MCF 10A (cell line): ENCODE measurements at regions not wholly inside any gene's neighbourhood (a gene's known extent, or its start where the extent isn't known, plus 50 kb on each side); places are given as distances from the start of the nearest gene placed in this dataset.

ENCODE experiments used
- BruUV-seq: library from RNA; stranded (reverse); fragments of 400-500 nt; replicated peaks from 2 replicates; lab custom pipeline; 2021; lab: Mats Ljungman, UMichigan
- CTCF ChIA-PET: fragments of 300-600 bp; sonication (Branson Sonifier 250); formaldehyde crosslinking; extraction: SDS; loops from one replicate; lab custom pipeline; 2021; ENCODE audit warnings: antibody characterized with exemption, inconsistent platforms; lab: Yijun Ruan, JAX
- POLR2A ChIA-PET: fragments of 300-600, 350-650 bp; sonication (Branson Sonifier 250); formaldehyde crosslinking; extraction: SDS; loops from one replicate; lab custom pipeline; 2020; ENCODE audit warnings: antibody characterized with exemption, inconsistent platforms; lab: Yijun Ruan, JAX
- DNase-seq: peaks from one replicate; pipeline ENCODE4 v3.0.0-alpha.2; 2018; ENCODE audit not compliant: unreplicated experiment
- H3K27ac Mint-ChIP-seq: one replicate; pipeline ENCODE4 v1.8.0; 2022; ENCODE audit warnings: mild to moderate bottlenecking, low read depth, mixed read lengths; ENCODE audit not compliant: unreplicated experiment
- H3K27me3 Mint-ChIP-seq: one replicate; pipeline ENCODE4 v1.8.0; 2022; ENCODE audit warnings: mixed read lengths; ENCODE audit not compliant: insufficient read depth, unreplicated experiment
- H3K36me3 Mint-ChIP-seq: one replicate; pipeline ENCODE4 v1.8.0; 2022; ENCODE audit warnings: mild to moderate bottlenecking, moderate library complexity, mixed read lengths; ENCODE audit not compliant: insufficient read depth, unreplicated experiment
- H3K4me1 Mint-ChIP-seq: one replicate; pipeline ENCODE4 v1.8.0; 2022; ENCODE audit warnings: mixed read lengths; ENCODE audit not compliant: insufficient read depth, unreplicated experiment
- H3K4me3 Mint-ChIP-seq: one replicate; pipeline ENCODE4 v1.8.0; 2022; ENCODE audit warnings: mild to moderate bottlenecking, moderate library complexity, mixed read lengths; ENCODE audit not compliant: unreplicated experiment
- H3K9me3 Mint-ChIP-seq: one replicate; pipeline ENCODE4 v1.8.0; 2022; ENCODE audit warnings: mixed read lengths; ENCODE audit not compliant: unreplicated experiment
- CTCF ChIP-seq: fragments of 200-600 bp; IDR thresholded peaks from one replicate; pipeline ENCODE4 v1.8.0; 2022; ENCODE audit warnings: antibody characterized with exemption, mild to moderate bottlenecking; ENCODE audit not compliant: unreplicated experiment
- intact Hi-C: fragments of 100-400 bp; cut with micrococcal nuclease; formaldehyde crosslinking; loops from 2 replicates; pipeline ENCODE4 v1.14.1; 2022

- no peak overlapping the region for H3K4me3 Mint-ChIP-seq
- H3K27me3 Mint-ChIP-seq, result no peaks in the 10 kb centered on the region
- peaks cover 9% of the 10 kb centered on the region for H3K4me1 Mint-ChIP-seq
- no peak for TF ChIP-seq CTCF
- no TSS peak for BruUV-seq
- ChIA-PET CTCF (interaction anchor here (0.6 to 3.4 kb wide), 7 partner anchors 9 to 157 kb away, joined by 3 to 14 read pairs (median 4); no protein-coding TSS in a partner anchor), POLR2A (no interaction called here)
- H3K9me3 Mint-ChIP-seq, result no peaks in the 10 kb centered on the region
- intact Hi-C loops, result no loop called here
- no peaks in the 10 kb centered on the region for H3K36me3 Mint-ChIP-seq
- no peak overlapping the region for H3K27ac Mint-ChIP-seq
- DNase-seq, result no peak
These were observed 223.4 kb downstream of the SPTSSA start for GRCh38 chr14:34238610-34239009.

GRCh38 chr14:34237677-34238076 lies 224.4 kb downstream of the SPTSSA start:
- Mint-ChIP-seq H3K36me3 (no peaks in the 10 kb centered on the region), H3K27me3 (no peaks in the 10 kb centered on the region), H3K9me3 (no peaks in the 10 kb centered on the region), H3K4me3 (no peak overlapping the region), H3K4me1 (peaks cover 13% of the 10 kb centered on the region), H3K27ac (peak overlapping the region; percentile 25)
- CTCF ChIA-PET, result interaction anchor here (0.7 to 3.4 kb wide), 5 partner anchors 8 to 156 kb away, joined by 3 to 14 read pairs (median 4); no protein-coding TSS in a partner anchor
- no peak for DNase-seq
- BruUV-seq, result no TSS peak
- TF ChIP-seq CTCF, result no peak
- POLR2A ChIA-PET, result no interaction called here
- intact Hi-C loops, result no loop called here

DNA sequence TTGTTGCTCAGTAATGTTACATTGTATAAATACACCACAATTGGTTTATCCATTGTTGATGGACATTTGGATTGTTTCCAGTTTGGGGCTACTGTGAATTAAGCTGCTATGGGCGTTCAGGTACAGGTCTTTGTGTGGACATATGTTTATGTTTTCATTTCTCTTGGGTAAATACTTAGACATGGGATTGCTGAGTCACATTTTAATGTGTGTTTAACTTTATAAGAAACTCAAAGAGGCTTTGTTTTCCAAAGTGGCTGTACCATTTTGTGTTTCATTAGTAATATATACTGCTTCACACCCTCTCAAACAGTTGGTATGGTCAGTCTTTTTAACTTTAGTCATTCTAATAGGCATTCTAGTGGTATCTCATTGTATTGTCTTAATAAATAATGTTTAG lies 225.0 kb downstream of the SPTSSA start:
- DNase-seq, result peak; percentile 17
- BruUV-seq, result no TSS peak
- Mint-ChIP-seq H3K9me3 (no peaks in the 10 kb centered on the region), H3K36me3 (no peaks in the 10 kb centered on the region), H3K27me3 (no peaks in the 10 kb centered on the region), H3K4me1 (peaks cover 19% of the 10 kb centered on the region), H3K27ac (peak overlapping the region; percentile 25), H3K4me3 (no peak overlapping the region)
- POLR2A ChIA-PET, result no interaction called here
- TF ChIP-seq CTCF, result no peak
- CTCF ChIA-PET, result interaction anchor here (1.6 to 3.4 kb wide), 2 partner anchors 8 to 14 kb away, joined by 4 to 14 read pairs; no protein-coding TSS in a partner anchor
- intact Hi-C loops, result no loop called here

- intact Hi-C loops, result no loop called here
- Mint-ChIP-seq H3K4me3 (no peak overlapping the region), H3K27ac (no peak overlapping the region), H3K4me1 (peaks cover 32% of the 10 kb centered on the region), H3K36me3 (no peaks in the 10 kb centered on the region), H3K27me3 (no peaks in the 10 kb centered on the region), H3K9me3 (no peaks in the 10 kb centered on the region)
- no peak for DNase-seq
- no peak for TF ChIP-seq CTCF
- ChIA-PET CTCF (interaction anchor here (0.6 to 1.8 kb wide), 9 partner anchors 9 to 1263 kb away, joined by 3 to 7 read pairs (median 3); no protein-coding TSS in a partner anchor), POLR2A (no interaction called here)
- BruUV-seq, result no TSS peak
These were observed 226.3 kb downstream of the SPTSSA start for GRCh38 chr14:34235643-34236300.
